ENCODE measurements at regions not wholly inside any gene's neighbourhood (a gene's known extent, or its start where the extent isn't known, plus 50 kb on each side); places are given as distances from the start of the nearest gene placed in this dataset.

GRCh38 chr6:44538807-44539201, 151.3 kb downstream of the CDC5L start:
- Histone ChIP-seq H3K36me3 (ENCODE audit: control insufficient read depth in 2 of 2, insufficient read depth in 2 of 2, low read length in 1 of 2) (no peaks in the 10 kb centered on the region), H3K27ac (ENCODE audit: low read depth in 2 of 2, low read length in 1 of 2) (no peak overlapping the region), H3K4me3 (ENCODE audit: low read depth in 1 of 2, low read length in 2 of 2) (no peak overlapping the region), H3K27me3 (ENCODE audit: control insufficient read depth in 1 of 2, insufficient read depth in 2 of 2, low read length in 2 of 2) (no peaks in the 10 kb centered on the region), H3K9me3 (ENCODE audit: control insufficient read depth in 2 of 2, insufficient read depth in 1 of 2, low read depth in 1 of 2, low read length in 1 of 2) (peaks cover 0 to 2% of the 10 kb centered on the region in 2 donors), H3K4me1 (ENCODE audit: control insufficient read depth in 2 of 2, insufficient read depth in 2 of 2, low read length in 1 of 2) (no peaks in the 10 kb centered on the region)
- 55 to 64% methylated on average over 2 of the region's 2 CpGs for WGBS, 2 donors

GRCh38 chr6:44539701-44540355, 152.3 kb downstream of the CDC5L start:
- peaks cover 0 to 2% of the 10 kb centered on the region in 2 donors for H3K9me3 ChIP-seq (ENCODE audit: control insufficient read depth in 2 of 2, insufficient read depth in 1 of 2, low read depth in 1 of 2, low read length in 1 of 2)
- H3K4me1 ChIP-seq (ENCODE audit: control insufficient read depth in 2 of 2, insufficient read depth in 2 of 2, low read length in 1 of 2), result no peaks in the 10 kb centered on the region
- no peak overlapping the region for H3K4me3 ChIP-seq (ENCODE audit: low read depth in 1 of 2, low read length in 2 of 2)
- no peaks in the 10 kb centered on the region for H3K27me3 ChIP-seq (ENCODE audit: control insufficient read depth in 1 of 2, insufficient read depth in 2 of 2, low read length in 2 of 2)
- no peak overlapping the region for H3K27ac ChIP-seq (ENCODE audit: low read depth in 2 of 2, low read length in 1 of 2)
- H3K36me3 ChIP-seq (ENCODE audit: control insufficient read depth in 2 of 2, insufficient read depth in 2 of 2, low read length in 1 of 2), result no peaks in the 10 kb centered on the region
- 91 to 96% methylated on average over 3 of the region's 3 CpGs for WGBS, 2 donors

GRCh38 chr6:44540881-44541280, 153.4 kb downstream of the CDC5L start:
- WGBS, 2 donors, result 95 to 96% methylated on average over 4 of the region's 4 CpGs
- Histone ChIP-seq H3K9me3 (ENCODE audit: control insufficient read depth in 2 of 2, insufficient read depth in 1 of 2, low read depth in 1 of 2, low read length in 1 of 2) (peaks cover 0 to 2% of the 10 kb centered on the region in 2 donors), H3K4me1 (ENCODE audit: control insufficient read depth in 2 of 2, insufficient read depth in 2 of 2, low read length in 1 of 2) (no peaks in the 10 kb centered on the region), H3K36me3 (ENCODE audit: control insufficient read depth in 2 of 2, insufficient read depth in 2 of 2, low read length in 1 of 2) (no peaks in the 10 kb centered on the region), H3K27ac (ENCODE audit: low read depth in 2 of 2, low read length in 1 of 2) (no peak overlapping the region), H3K27me3 (ENCODE audit: control insufficient read depth in 1 of 2, insufficient read depth in 2 of 2, low read length in 2 of 2) (no peaks in the 10 kb centered on the region), H3K4me3 (ENCODE audit: low read depth in 1 of 2, low read length in 2 of 2) (no peak overlapping the region)

- H3K27ac ChIP-seq (ENCODE audit: low read depth in 2 of 2, low read length in 1 of 2), result no peak overlapping the region
- H3K4me3 ChIP-seq (ENCODE audit: low read depth in 1 of 2, low read length in 2 of 2), result no peak overlapping the region
- no peaks in the 10 kb centered on the region for H3K36me3 ChIP-seq (ENCODE audit: control insufficient read depth in 2 of 2, insufficient read depth in 2 of 2, low read length in 1 of 2)
- H3K27me3 ChIP-seq (ENCODE audit: control insufficient read depth in 1 of 2, insufficient read depth in 2 of 2, low read length in 2 of 2), result no peaks in the 10 kb centered on the region
- H3K9me3 ChIP-seq (ENCODE audit: control insufficient read depth in 2 of 2, insufficient read depth in 1 of 2, low read depth in 1 of 2, low read length in 1 of 2), result peaks cover 0 to 2% of the 10 kb centered on the region in 2 donors
- WGBS, 2 donors, result 57 to 62% methylated on average over 21 of the region's 21 CpGs
- H3K4me1 ChIP-seq (ENCODE audit: control insufficient read depth in 2 of 2, insufficient read depth in 2 of 2, low read length in 1 of 2), result no peaks in the 10 kb centered on the region
Measured at GRCh38 chr6:44542401-44543116, 155.1 kb downstream of the CDC5L start.

- no peaks in the 10 kb centered on the region for H3K27me3 ChIP-seq (ENCODE audit: control insufficient read depth in 1 of 2, insufficient read depth in 2 of 2, low read length in 2 of 2)
- H3K27ac ChIP-seq (ENCODE audit: low read depth in 2 of 2, low read length in 1 of 2), result no peak overlapping the region
- H3K4me3 ChIP-seq (ENCODE audit: low read depth in 1 of 2, low read length in 2 of 2), result no peak overlapping the region
- no peaks in the 10 kb centered on the region for H3K36me3 ChIP-seq (ENCODE audit: control insufficient read depth in 2 of 2, insufficient read depth in 2 of 2, low read length in 1 of 2)
- peaks cover 0 to 2% of the 10 kb centered on the region in 2 donors for H3K9me3 ChIP-seq (ENCODE audit: control insufficient read depth in 2 of 2, insufficient read depth in 1 of 2, low read depth in 1 of 2, low read length in 1 of 2)
- no peaks in the 10 kb centered on the region for H3K4me1 ChIP-seq (ENCODE audit: control insufficient read depth in 2 of 2, insufficient read depth in 2 of 2, low read length in 1 of 2)
- 90 to 94% methylated on average over 3 of the region's 3 CpGs for WGBS, 2 donors
Measured at GRCh38 chr6:44543664-44544063, 156.2 kb downstream of the CDC5L start.

- H3K36me3 ChIP-seq (ENCODE audit: control insufficient read depth in 2 of 2, insufficient read depth in 2 of 2, low read length in 1 of 2), result no peaks in the 10 kb centered on the region
- H3K4me3 ChIP-seq (ENCODE audit: low read depth in 1 of 2, low read length in 2 of 2), result no peak overlapping the region
- no peak overlapping the region for H3K27ac ChIP-seq (ENCODE audit: low read depth in 2 of 2, low read length in 1 of 2)
- WGBS, 2 donors, result 61 to 86% methylated on average over 1 of the region's 1 CpG
- H3K9me3 ChIP-seq (ENCODE audit: control insufficient read depth in 2 of 2, insufficient read depth in 1 of 2, low read depth in 1 of 2, low read length in 1 of 2), result peaks cover 0 to 2% of the 10 kb centered on the region in 2 donors
- H3K4me1 ChIP-seq (ENCODE audit: control insufficient read depth in 2 of 2, insufficient read depth in 2 of 2, low read length in 1 of 2), result no peaks in the 10 kb centered on the region
- H3K27me3 ChIP-seq (ENCODE audit: control insufficient read depth in 1 of 2, insufficient read depth in 2 of 2, low read length in 2 of 2), result no peaks in the 10 kb centered on the region
Measured at GRCh38 chr6:44545224-44545623, 157.7 kb downstream of the CDC5L start.

- Histone ChIP-seq H3K4me3 (ENCODE audit: low read depth in 1 of 2, low read length in 2 of 2) (no peak overlapping the region), H3K4me1 (ENCODE audit: control insufficient read depth in 2 of 2, insufficient read depth in 2 of 2, low read length in 1 of 2) (no peaks in the 10 kb centered on the region), H3K9me3 (ENCODE audit: control insufficient read depth in 2 of 2, insufficient read depth in 1 of 2, low read depth in 1 of 2, low read length in 1 of 2) (no peaks in the 10 kb centered on the region), H3K27me3 (ENCODE audit: control insufficient read depth in 1 of 2, insufficient read depth in 2 of 2, low read length in 2 of 2) (no peaks in the 10 kb centered on the region), H3K27ac (ENCODE audit: low read depth in 2 of 2, low read length in 1 of 2) (no peak overlapping the region), H3K36me3 (ENCODE audit: control insufficient read depth in 2 of 2, insufficient read depth in 2 of 2, low read length in 1 of 2) (no peaks in the 10 kb centered on the region)
- WGBS, 2 donors, result 71 to 76% methylated on average over 4 of the region's 4 CpGs
Measured at GRCh38 chr6:44548319-44548718, 160.8 kb downstream of the CDC5L start.

GRCh38 chr6:44549516-44549915, 162.0 kb downstream of the CDC5L start:
- H3K27ac ChIP-seq (ENCODE audit: low read depth in 2 of 2, low read length in 1 of 2), result no peak overlapping the region
- H3K36me3 ChIP-seq (ENCODE audit: control insufficient read depth in 2 of 2, insufficient read depth in 2 of 2, low read length in 1 of 2), result no peaks in the 10 kb centered on the region
- H3K4me1 ChIP-seq (ENCODE audit: control insufficient read depth in 2 of 2, insufficient read depth in 2 of 2, low read length in 1 of 2), result no peaks in the 10 kb centered on the region
- WGBS, 2 donors, result 95 to 98% methylated on average over 3 of the region's 3 CpGs
- no peaks in the 10 kb centered on the region for H3K27me3 ChIP-seq (ENCODE audit: control insufficient read depth in 1 of 2, insufficient read depth in 2 of 2, low read length in 2 of 2)
- H3K9me3 ChIP-seq (ENCODE audit: control insufficient read depth in 2 of 2, insufficient read depth in 1 of 2, low read depth in 1 of 2, low read length in 1 of 2), result no peaks in the 10 kb centered on the region
- H3K4me3 ChIP-seq (ENCODE audit: low read depth in 1 of 2, low read length in 2 of 2), result no peak overlapping the region

GRCh38 chr6:44554194-44554593, 166.7 kb downstream of the CDC5L start:
- H3K36me3 ChIP-seq (ENCODE audit: control insufficient read depth in 2 of 2, insufficient read depth in 2 of 2, low read length in 1 of 2), result no peaks in the 10 kb centered on the region
- H3K27ac ChIP-seq (ENCODE audit: low read depth in 2 of 2, low read length in 1 of 2), result no peak overlapping the region
- H3K4me3 ChIP-seq (ENCODE audit: low read depth in 1 of 2, low read length in 2 of 2), result no peak overlapping the region
- no peaks in the 10 kb centered on the region for H3K9me3 ChIP-seq (ENCODE audit: control insufficient read depth in 2 of 2, insufficient read depth in 1 of 2, low read depth in 1 of 2, low read length in 1 of 2)
- H3K4me1 ChIP-seq (ENCODE audit: control insufficient read depth in 2 of 2, insufficient read depth in 2 of 2, low read length in 1 of 2), result peaks cover 0 to 3% of the 10 kb centered on the region in 2 donors
- no peaks in the 10 kb centered on the region for H3K27me3 ChIP-seq (ENCODE audit: control insufficient read depth in 1 of 2, insufficient read depth in 2 of 2, low read length in 2 of 2)
- WGBS, 2 donors, result 90 to 94% methylated on average over 4 of the region's 4 CpGs

GRCh38 chr6:44554861-44555260, 167.4 kb downstream of the CDC5L start:
- Histone ChIP-seq H3K27ac (ENCODE audit: low read depth in 2 of 2, low read length in 1 of 2) (no peak overlapping the region), H3K4me1 (ENCODE audit: control insufficient read depth in 2 of 2, insufficient read depth in 2 of 2, low read length in 1 of 2) (peaks cover 0 to 3% of the 10 kb centered on the region in 2 donors), H3K4me3 (ENCODE audit: low read depth in 1 of 2, low read length in 2 of 2) (no peak overlapping the region), H3K27me3 (ENCODE audit: control insufficient read depth in 1 of 2, insufficient read depth in 2 of 2, low read length in 2 of 2) (no peaks in the 10 kb centered on the region), H3K36me3 (ENCODE audit: control insufficient read depth in 2 of 2, insufficient read depth in 2 of 2, low read length in 1 of 2) (no peaks in the 10 kb centered on the region), H3K9me3 (ENCODE audit: control insufficient read depth in 2 of 2, insufficient read depth in 1 of 2, low read depth in 1 of 2, low read length in 1 of 2) (no peaks in the 10 kb centered on the region)
- 82 to 87% methylated on average over 7 of the region's 7 CpGs for WGBS, 2 donors

All from esophagus (tissue), 2 donors.